ENCODE measurements at regions not wholly inside any gene's neighbourhood (a gene's known extent, or its start where the extent isn't known, plus 50 kb on each side); places are given as distances from the start of the nearest gene placed in this dataset.

DNA sequence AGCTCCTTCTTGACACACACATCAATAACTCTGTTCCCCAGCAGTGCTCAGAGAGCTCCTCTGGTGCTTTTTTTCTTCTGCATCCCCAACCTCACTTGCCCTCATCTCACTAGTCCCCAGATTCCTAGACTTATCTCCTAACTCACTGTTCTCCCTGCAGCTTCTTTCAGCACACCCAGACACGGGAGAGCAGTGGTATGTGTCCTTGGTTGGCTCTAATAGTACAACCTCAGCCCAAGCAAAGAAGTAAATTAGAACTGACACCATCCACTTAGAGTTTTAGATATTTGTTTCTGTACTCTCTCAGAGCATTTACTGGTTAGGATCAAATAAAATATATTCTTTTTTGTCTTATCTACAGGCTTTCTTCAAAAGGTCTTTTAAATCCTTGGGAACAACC, 201.4 kb upstream of the SNX7 start:
- DNase-seq: no peak
- H3K4me1 ChIP-seq (ENCODE audit: insufficient read depth): no peaks in the 10 kb centered on the region
- no peak overlapping the region for H3K27ac ChIP-seq
- H3K27me3 ChIP-seq: no peaks in the 10 kb centered on the region
- H3K4me3 ChIP-seq: no peak overlapping the region
- intact Hi-C loops (cut with DNase I): no loop called here
- 5 to 17% (median 13%) methylated on average over 1 of the region's 1 CpG for WGBS, 3 donors
- H3K36me3 ChIP-seq: no peaks in the 10 kb centered on the region
- TF ChIP-seq EP300 (IDR thresholded peaks at IDR 0.05) (no peak), POLR2A (IDR thresholded peaks at IDR 0.05) (no peak)
- TF ChIP-seq, protein P1, sequence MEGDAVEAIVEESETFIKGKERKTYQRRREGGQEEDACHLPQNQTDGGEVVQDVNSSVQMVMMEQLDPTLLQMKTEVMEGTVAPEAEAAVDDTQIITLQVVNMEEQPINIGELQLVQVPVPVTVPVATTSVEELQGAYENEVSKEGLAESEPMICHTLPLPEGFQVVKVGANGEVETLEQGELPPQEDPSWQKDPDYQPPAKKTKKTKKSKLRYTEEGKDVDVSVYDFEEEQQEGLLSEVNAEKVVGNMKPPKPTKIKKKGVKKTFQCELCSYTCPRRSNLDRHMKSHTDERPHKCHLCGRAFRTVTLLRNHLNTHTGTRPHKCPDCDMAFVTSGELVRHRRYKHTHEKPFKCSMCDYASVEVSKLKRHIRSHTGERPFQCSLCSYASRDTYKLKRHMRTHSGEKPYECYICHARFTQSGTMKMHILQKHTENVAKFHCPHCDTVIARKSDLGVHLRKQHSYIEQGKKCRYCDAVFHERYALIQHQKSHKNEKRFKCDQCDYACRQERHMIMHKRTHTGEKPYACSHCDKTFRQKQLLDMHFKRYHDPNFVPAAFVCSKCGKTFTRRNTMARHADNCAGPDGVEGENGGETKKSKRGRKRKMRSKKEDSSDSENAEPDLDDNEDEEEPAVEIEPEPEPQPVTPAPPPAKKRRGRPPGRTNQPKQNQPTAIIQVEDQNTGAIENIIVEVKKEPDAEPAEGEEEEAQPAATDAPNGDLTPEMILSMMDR (IDR thresholded peaks at IDR 0.05): no peak
- H3K9me3 ChIP-seq: no peaks in the 10 kb centered on the region

DNA sequence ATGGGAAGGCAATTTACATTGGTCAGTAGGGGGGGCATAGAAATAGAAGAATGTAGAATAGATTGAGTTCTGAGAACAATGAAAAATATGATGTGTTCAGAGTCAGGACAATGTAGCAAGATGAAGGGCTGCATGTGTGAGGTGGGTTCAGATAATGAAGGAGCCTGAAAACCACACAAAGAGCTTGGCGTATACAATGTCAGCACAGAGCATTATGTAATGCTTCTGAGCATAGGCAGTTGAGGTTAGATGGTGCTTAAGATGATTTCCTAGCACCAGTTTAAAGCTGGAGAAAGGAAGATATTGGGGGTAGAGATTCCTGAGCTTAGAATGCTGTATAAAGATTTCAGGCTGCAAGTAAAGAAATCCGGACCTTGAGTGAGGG, 202.0 kb upstream of the SNX7 start:
- TF ChIP-seq, protein P1 (IDR thresholded peaks at IDR 0.05): no peak
- TF ChIP-seq EP300 (IDR thresholded peaks at IDR 0.05) (no peak), POLR2A (IDR thresholded peaks at IDR 0.05) (no peak)
- H3K27ac ChIP-seq: no peak overlapping the region
- DNase-seq: no peak
- H3K4me1 ChIP-seq (ENCODE audit: insufficient read depth): no peaks in the 10 kb centered on the region
- WGBS, 3 donors: 82 to 91% (median 88%) methylated on average over 2 of the region's 2 CpGs
- H3K36me3 ChIP-seq: no peaks in the 10 kb centered on the region
- no peaks in the 10 kb centered on the region for H3K27me3 ChIP-seq
- H3K4me3 ChIP-seq: no peak overlapping the region
- H3K9me3 ChIP-seq: no peaks in the 10 kb centered on the region
- intact Hi-C loops (cut with DNase I): loop anchor here in 1 of 4 donors (2.0 kb wide), 1 partner anchor 33 kb away; no protein-coding TSS in a partner anchor

DNA sequence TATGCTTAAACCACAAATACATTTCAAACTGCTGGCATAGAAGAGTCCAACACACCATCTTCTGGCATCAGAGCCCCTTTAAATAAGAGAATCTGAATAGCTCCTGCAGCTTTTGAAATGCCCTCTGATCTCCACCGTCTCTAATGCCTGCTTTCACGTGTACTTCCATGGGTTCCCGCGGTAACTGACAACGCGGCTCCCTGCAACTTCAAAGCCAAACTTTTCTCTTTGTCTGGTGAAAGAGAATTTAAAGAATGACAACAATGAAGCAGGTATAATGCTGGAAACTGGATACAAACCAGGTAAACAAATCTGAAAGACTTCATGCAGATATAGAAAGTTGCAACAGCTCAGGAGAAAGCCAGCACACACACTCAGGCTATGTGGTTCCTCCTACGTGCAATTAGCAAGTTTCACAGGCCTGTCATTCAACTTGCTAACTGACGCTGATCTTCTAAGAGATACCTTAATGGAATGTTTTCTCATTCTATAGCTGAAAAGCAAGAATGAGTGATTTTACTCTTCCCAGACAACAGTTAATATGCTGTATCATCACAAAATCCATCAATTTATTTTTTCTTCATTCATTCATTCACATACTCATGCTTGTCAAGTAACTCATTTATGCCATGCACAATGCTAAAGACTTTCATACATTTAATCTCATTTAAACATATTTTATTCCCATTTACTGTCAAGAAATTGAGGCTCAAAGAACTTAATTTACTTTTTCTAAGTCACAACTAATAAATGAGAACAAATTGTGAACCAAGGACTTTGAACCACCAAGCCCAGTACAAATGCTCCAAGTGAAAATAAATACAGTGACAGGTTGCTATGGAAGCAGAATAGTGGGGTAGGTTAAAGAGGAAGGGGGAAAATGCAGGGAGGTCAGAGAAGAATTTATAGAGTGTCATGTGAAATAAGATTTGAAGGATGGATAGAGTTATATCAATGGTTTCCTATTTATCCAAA, 202.7 kb upstream of the SNX7 start:
- Histone ChIP-seq H3K27me3 (no peaks in the 10 kb centered on the region), H3K36me3 (no peaks in the 10 kb centered on the region), H3K9me3 (no peaks in the 10 kb centered on the region), H3K4me3 (no peak overlapping the region), H3K4me1 (ENCODE audit: insufficient read depth) (no peaks in the 10 kb centered on the region), H3K27ac (no peak overlapping the region)
- DNase-seq: no peak
- TF ChIP-seq EP300 (IDR thresholded peaks at IDR 0.05) (no peak), POLR2A (IDR thresholded peaks at IDR 0.05) (no peak)
- TF ChIP-seq, protein P1 (IDR thresholded peaks at IDR 0.05): no peak
- 34 to 42% (median 35%) methylated on average over 8 of the region's 8 CpGs for WGBS, 3 donors
- intact Hi-C loops (cut with DNase I): loop anchor here in 1 of 4 donors (2.0 kb wide), 1 partner anchor 32 kb away; no protein-coding TSS in a partner anchor

DNA sequence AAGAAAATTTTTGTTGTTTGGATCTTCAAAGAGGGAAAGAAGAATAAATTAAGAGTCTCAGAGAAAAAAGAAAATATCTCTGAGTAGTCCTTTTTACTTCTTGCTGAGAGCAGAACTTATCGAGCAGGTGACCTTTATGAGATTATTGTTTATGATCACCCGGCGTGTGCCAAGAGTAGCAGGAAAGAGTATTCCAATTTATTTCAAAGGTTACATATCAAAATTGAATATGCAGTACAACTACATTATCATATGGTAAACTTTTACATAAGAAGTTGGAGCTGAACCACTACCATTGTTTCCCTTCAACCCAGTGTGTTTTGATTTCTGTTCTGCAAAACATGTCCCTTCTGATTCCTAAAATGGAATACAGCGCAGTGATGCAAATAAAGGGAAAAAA, 204.3 kb upstream of the SNX7 start:
- DNase-seq: no peak
- TF ChIP-seq, protein P1 (IDR thresholded peaks at IDR 0.05): no peak
- no peak for TF ChIP-seq POLR2A (IDR thresholded peaks at IDR 0.05)
- TF ChIP-seq EP300 (IDR thresholded peaks at IDR 0.05): no peak
- H3K9me3 ChIP-seq: no peaks in the 10 kb centered on the region
- no peak overlapping the region for H3K27ac ChIP-seq
- no peaks in the 10 kb centered on the region for H3K27me3 ChIP-seq
- H3K36me3 ChIP-seq: no peaks in the 10 kb centered on the region
- WGBS, 3 donors: 45 to 63% (median 47%) methylated on average over 4 of the region's 4 CpGs
- H3K4me1 ChIP-seq (ENCODE audit: insufficient read depth): no peaks in the 10 kb centered on the region
- intact Hi-C loops (cut with DNase I): no loop called here
- H3K4me3 ChIP-seq: no peak overlapping the region

Measured in ovary (tissue), 7 donors.